ENCODE measurements at regions not wholly inside any gene's neighbourhood (a gene's known extent, or its start where the extent isn't known, plus 50 kb on each side); places are given as distances from the start of the nearest gene placed in this dataset.
A peak's percentile ranks its signal among the peaks of the same experiment; 100 is the strongest.

DNA sequence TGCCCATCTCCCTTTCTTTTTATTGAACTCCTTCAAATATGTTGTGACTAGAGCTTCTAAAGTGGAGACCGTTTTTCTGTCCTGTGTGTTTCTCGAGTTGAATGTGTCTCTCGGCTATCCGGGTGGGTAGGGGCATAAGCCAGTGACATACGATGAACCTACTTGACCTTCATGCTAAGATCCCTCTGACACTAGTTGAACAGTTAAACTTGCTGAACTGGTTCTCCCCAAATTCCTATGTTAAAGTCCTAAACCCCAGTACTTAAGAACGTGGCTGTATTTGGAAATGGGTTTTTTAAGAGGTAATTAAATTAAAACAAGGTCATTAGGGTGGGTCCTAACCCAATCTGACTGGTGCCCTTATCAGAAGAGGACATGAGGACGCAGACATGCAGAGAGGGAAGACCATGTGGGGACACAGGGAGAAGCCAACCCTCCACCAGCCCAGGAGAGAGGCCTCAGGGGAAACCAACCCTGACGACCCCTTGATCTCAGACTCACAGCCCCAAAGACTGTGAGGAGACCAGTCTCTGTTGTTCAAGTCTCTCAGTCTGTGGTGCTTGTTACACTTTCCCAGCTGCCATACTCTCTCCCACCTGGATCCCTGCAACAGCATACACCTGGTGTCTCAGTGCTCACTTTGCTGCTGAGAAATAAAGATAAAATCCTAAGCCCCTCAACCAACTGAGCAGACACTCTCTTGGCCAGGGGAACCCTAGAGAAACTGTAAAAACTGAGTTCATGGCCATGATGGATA lies 208.4 kb downstream of the MYLK4 start:
- no peak overlapping the region for H3K4me3 Mint-ChIP-seq (ENCODE audit: unreplicated experiment)
- peaks cover 6% of the 10 kb centered on the region for H3K27me3 Mint-ChIP-seq (ENCODE audit: unreplicated experiment)
- no peaks in the 10 kb centered on the region for H3K4me1 Mint-ChIP-seq (ENCODE audit: unreplicated experiment)
- DNase-seq (ENCODE audit: extremely low spot score, unreplicated experiment): no peak
- H3K36me3 Mint-ChIP-seq (ENCODE audit: unreplicated experiment): no peaks in the 10 kb centered on the region
- TF ChIP-seq, protein P1, sequence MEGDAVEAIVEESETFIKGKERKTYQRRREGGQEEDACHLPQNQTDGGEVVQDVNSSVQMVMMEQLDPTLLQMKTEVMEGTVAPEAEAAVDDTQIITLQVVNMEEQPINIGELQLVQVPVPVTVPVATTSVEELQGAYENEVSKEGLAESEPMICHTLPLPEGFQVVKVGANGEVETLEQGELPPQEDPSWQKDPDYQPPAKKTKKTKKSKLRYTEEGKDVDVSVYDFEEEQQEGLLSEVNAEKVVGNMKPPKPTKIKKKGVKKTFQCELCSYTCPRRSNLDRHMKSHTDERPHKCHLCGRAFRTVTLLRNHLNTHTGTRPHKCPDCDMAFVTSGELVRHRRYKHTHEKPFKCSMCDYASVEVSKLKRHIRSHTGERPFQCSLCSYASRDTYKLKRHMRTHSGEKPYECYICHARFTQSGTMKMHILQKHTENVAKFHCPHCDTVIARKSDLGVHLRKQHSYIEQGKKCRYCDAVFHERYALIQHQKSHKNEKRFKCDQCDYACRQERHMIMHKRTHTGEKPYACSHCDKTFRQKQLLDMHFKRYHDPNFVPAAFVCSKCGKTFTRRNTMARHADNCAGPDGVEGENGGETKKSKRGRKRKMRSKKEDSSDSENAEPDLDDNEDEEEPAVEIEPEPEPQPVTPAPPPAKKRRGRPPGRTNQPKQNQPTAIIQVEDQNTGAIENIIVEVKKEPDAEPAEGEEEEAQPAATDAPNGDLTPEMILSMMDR (IDR thresholded peaks at IDR 0.05): no peak
- peaks cover 11% of the 10 kb centered on the region for H3K9me3 Mint-ChIP-seq (ENCODE audit: unreplicated experiment)
- no peak overlapping the region for H3K27ac Mint-ChIP-seq (ENCODE audit: unreplicated experiment)

DNA sequence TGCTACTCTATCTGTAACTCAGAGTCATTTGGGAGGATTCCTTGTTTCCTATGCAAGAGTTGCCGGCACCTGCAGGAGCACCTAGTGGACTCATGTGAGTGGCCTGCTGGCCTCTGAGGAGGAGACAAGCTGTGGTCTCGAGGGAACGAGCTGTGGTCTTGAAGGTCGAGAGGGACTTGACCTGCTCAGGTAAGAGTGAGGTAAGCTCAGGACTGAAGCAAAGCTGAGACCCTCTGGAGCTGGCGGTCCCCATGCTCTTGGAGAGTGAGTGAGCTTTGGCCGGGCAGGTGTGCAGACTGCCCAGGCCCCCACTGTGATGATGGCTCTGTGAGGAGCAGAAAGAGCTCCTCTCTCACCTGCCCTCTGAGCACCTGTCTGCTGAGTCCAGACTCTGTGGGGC lies 214.3 kb downstream of the MYLK4 start:
- Mint-ChIP-seq H3K27ac (ENCODE audit: unreplicated experiment) (no peak overlapping the region), H3K4me1 (ENCODE audit: unreplicated experiment) (peaks cover 15% of the 10 kb centered on the region), H3K4me3 (ENCODE audit: unreplicated experiment) (no peak overlapping the region), H3K36me3 (ENCODE audit: unreplicated experiment) (peaks cover 2% of the 10 kb centered on the region), H3K9me3 (ENCODE audit: unreplicated experiment) (peaks cover 12% of the 10 kb centered on the region), H3K27me3 (ENCODE audit: unreplicated experiment) (peaks cover 2% of the 10 kb centered on the region)
- no peak for DNase-seq (ENCODE audit: extremely low spot score, unreplicated experiment)
- TF ChIP-seq, protein P1 (IDR thresholded peaks at IDR 0.05): no peak

DNA sequence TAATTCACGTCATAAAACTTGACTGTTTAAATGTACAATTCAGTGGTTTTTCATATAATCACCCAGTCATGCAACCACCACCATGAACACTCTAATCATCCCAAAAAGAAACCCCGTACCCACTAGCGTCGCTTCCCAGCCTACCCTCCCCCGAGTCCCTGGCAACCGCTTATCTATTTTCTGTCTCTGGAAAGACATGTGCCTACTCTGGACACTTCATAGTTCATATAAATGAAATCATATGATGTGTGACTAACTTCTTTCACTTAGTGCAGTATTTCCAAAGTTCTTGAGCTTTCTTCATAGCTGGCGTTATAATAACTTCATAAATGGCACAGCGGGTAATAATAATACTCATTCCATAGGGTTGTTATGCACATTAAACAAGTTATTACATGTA lies 215.2 kb downstream of the MYLK4 start:
- TF ChIP-seq, protein P1 (IDR thresholded peaks at IDR 0.05): no peak
- Mint-ChIP-seq H3K4me1 (ENCODE audit: unreplicated experiment) (peaks cover 15% of the 10 kb centered on the region), H3K36me3 (ENCODE audit: unreplicated experiment) (peaks cover 2% of the 10 kb centered on the region), H3K9me3 (ENCODE audit: unreplicated experiment) (peaks cover 12% of the 10 kb centered on the region), H3K27me3 (ENCODE audit: unreplicated experiment) (peaks cover 2% of the 10 kb centered on the region), H3K4me3 (ENCODE audit: unreplicated experiment) (no peak overlapping the region), H3K27ac (ENCODE audit: unreplicated experiment) (no peak overlapping the region)
- DNase-seq (ENCODE audit: extremely low spot score, unreplicated experiment): no peak

DNA sequence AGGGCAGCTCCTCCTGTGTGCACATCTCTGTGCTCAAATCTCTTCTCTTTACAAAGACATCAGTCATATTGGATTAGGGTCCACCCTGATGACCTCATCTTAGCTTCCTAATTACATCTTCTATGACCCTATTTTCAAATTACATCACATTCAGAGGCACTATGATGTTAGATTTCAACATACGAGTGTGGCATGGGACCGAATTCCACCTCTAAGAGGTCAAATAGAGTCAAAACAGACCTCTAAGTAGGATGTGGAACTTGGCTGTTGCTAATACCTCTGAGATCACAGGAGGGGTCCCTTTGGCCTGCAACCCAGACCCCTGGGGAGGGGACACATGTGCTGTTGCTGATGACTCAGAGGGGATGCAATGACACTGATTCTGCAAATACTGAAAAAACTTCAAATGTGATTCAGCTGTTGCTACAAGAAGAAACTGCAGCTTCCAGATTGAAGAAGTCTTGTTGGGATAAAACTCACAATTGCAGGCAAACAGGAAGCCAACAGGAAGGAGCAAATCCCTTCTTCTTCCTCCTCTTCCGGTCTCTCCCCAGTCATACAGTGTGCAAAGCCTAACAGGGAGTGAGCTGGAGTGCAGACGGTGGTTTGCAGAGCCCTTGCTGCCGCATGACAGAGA lies 216.2 kb downstream of the MYLK4 start:
- no peak overlapping the region for H3K4me3 Mint-ChIP-seq (ENCODE audit: unreplicated experiment)
- H3K27me3 Mint-ChIP-seq (ENCODE audit: unreplicated experiment): peaks cover 2% of the 10 kb centered on the region
- peaks cover 15% of the 10 kb centered on the region for H3K9me3 Mint-ChIP-seq (ENCODE audit: unreplicated experiment)

More for the DNA sequence above, 216.2 kb downstream of the MYLK4 start:
- peaks cover 15% of the 10 kb centered on the region for H3K4me1 Mint-ChIP-seq (ENCODE audit: unreplicated experiment)
- H3K36me3 Mint-ChIP-seq (ENCODE audit: unreplicated experiment): peaks cover 2% of the 10 kb centered on the region
- TF ChIP-seq, protein P1 (IDR thresholded peaks at IDR 0.05): no peak
- peak overlapping the region; percentile 74 for H3K27ac Mint-ChIP-seq (ENCODE audit: unreplicated experiment)
- DNase-seq (ENCODE audit: extremely low spot score, unreplicated experiment): no peak

Measured in osteocyte (in vitro differentiated cells).